Calu3 (cell line): ENCODE measurements at regions not wholly inside any gene's neighbourhood (a gene's known extent, or its start where the extent isn't known, plus 50 kb on each side); places are given as distances from the start of the nearest gene placed in this dataset.

Source experiments
- BruUV-seq: library from RNA; stranded (reverse); fragments of 400-500 nt; replicated peaks from 2 replicates; lab custom pipeline; 2021; lab: Mats Ljungman, UMichigan
- CTCF ChIA-PET: fragments of 300-600 bp; sonication (Branson Sonifier 250); formaldehyde crosslinking; loops from one replicate; lab custom pipeline; 2022; ENCODE audit warnings: antibody characterized with exemption; lab: Charles Lee
- DNase-seq: peaks from one replicate; pipeline ENCODE4 v3.0.0; 2022
- H3K27ac Mint-ChIP-seq: one replicate; pipeline ENCODE4 v1.8.0; 2022; ENCODE audit warnings: mixed read lengths; ENCODE audit not compliant: unreplicated experiment
- H3K27me3 Mint-ChIP-seq: one replicate; pipeline ENCODE4 v1.8.0; 2022; ENCODE audit warnings: mixed read lengths; ENCODE audit not compliant: unreplicated experiment
- H3K36me3 Mint-ChIP-seq: one replicate; pipeline ENCODE4 v1.8.0; 2022; ENCODE audit warnings: mild to moderate bottlenecking, moderate library complexity, mixed read lengths; ENCODE audit not compliant: insufficient read depth, unreplicated experiment
- H3K4me1 Mint-ChIP-seq: one replicate; pipeline ENCODE4 v1.8.0; 2022; ENCODE audit warnings: mild to moderate bottlenecking, low read depth, mixed read lengths; ENCODE audit not compliant: unreplicated experiment
- H3K4me3 Mint-ChIP-seq: one replicate; pipeline ENCODE4 v1.8.0; 2022; ENCODE audit warnings: mild to moderate bottlenecking, low read depth, moderate library complexity, mixed read lengths; ENCODE audit not compliant: unreplicated experiment
- H3K9me3 Mint-ChIP-seq: one replicate; pipeline ENCODE4 v1.8.0; 2022; ENCODE audit warnings: low read depth, mixed read lengths; ENCODE audit not compliant: unreplicated experiment
- CTCF ChIP-seq: fragments of 200-600 bp; IDR thresholded peaks from one replicate; pipeline ENCODE4 v1.8.0; 2022; ENCODE audit warnings: antibody characterized with exemption; ENCODE audit not compliant: unreplicated experiment
- intact Hi-C: fragments of 100-400 bp; cut with micrococcal nuclease; formaldehyde crosslinking; loops from one replicate; pipeline ENCODE4 v1.10.0; 2022; ENCODE audit not compliant: unreplicated experiment

- Mint-ChIP-seq H3K4me1 (no peaks in the 10 kb centered on the region), H3K27ac (no peak overlapping the region), H3K27me3 (no peaks in the 10 kb centered on the region), H3K9me3 (peaks cover 8% of the 10 kb centered on the region), H3K4me3 (no peak overlapping the region), H3K36me3 (no peaks in the 10 kb centered on the region)
- CTCF ChIA-PET, result no interaction called here
- DNase-seq, result no peak
- no TSS peak for BruUV-seq
- no peak for TF ChIP-seq CTCF
- intact Hi-C loops, result no loop called here
These were observed 455.5 kb downstream of the NUF2 start for GRCh38 chr1:163777205-163777604.

GRCh38 chr1:163781146-163781545 lies 459.4 kb downstream of the NUF2 start:
- Mint-ChIP-seq H3K27ac (no peak overlapping the region), H3K27me3 (no peaks in the 10 kb centered on the region), H3K9me3 (peaks cover 6% of the 10 kb centered on the region), H3K4me1 (no peaks in the 10 kb centered on the region), H3K4me3 (no peak overlapping the region), H3K36me3 (no peaks in the 10 kb centered on the region)
- CTCF ChIA-PET, result no interaction called here
- intact Hi-C loops, result no loop called here
- no TSS peak for BruUV-seq
- TF ChIP-seq CTCF, result no peak
- DNase-seq, result no peak

- H3K27me3 Mint-ChIP-seq, result no peaks in the 10 kb centered on the region
- no peak for DNase-seq
- no peak overlapping the region for H3K27ac Mint-ChIP-seq
- no peak for TF ChIP-seq CTCF
- CTCF ChIA-PET, result interaction anchor here (1.1 kb wide), 1 partner anchor 10 kb away, joined by 3 read pairs; no protein-coding TSS in a partner anchor
- BruUV-seq, result no TSS peak
- H3K4me3 Mint-ChIP-seq, result no peak overlapping the region
- H3K4me1 Mint-ChIP-seq, result no peaks in the 10 kb centered on the region
- H3K36me3 Mint-ChIP-seq, result no peaks in the 10 kb centered on the region
- intact Hi-C loops, result no loop called here
- peaks cover 3% of the 10 kb centered on the region for H3K9me3 Mint-ChIP-seq
These were observed 464.2 kb downstream of the NUF2 start for GRCh38 chr1:163785868-163786405.

- intact Hi-C loops, result no loop called here
- Mint-ChIP-seq H3K36me3 (no peaks in the 10 kb centered on the region), H3K9me3 (peaks cover 3% of the 10 kb centered on the region), H3K4me3 (no peak overlapping the region), H3K27me3 (no peaks in the 10 kb centered on the region), H3K4me1 (no peaks in the 10 kb centered on the region), H3K27ac (no peak overlapping the region)
- DNase-seq, result no peak
- no TSS peak for BruUV-seq
- CTCF ChIA-PET, result interaction anchor here (0.6 kb wide), 1 partner anchor 705 kb away, joined by 5 read pairs; no protein-coding TSS in a partner anchor
- TF ChIP-seq CTCF, result no peak
These were observed 468.2 kb downstream of the NUF2 start for GRCh38 chr1:163789911-163790310.
